Kidney (tissue), 13 donors: ENCODE measurements at regions not wholly inside any gene's neighbourhood (a gene's known extent, or its start where the extent isn't known, plus 50 kb on each side); places are given as distances from the start of the nearest gene placed in this dataset.

Source experiments
- DNase-seq, 5 donors: peaks; one replicate each; pipeline ENCODE4 v3.0.0-alpha.2; 2013 to 2020
- FAIRE-seq: peaks from 2 replicates; lab custom pipeline; 2012; peaks lifted over from hg19 to GRCh38; lab: Jason Lieb, UNC
- H3K27ac ChIP-seq, 2 donors: one replicate each; pipeline ENCODE4 v1.7.0; 2013; ENCODE audit warnings: low read depth in 2 of 2, low read length in 2 of 2, inconsistent platforms in 1 of 2
- H3K27me3 ChIP-seq: one replicate; pipeline ENCODE4 v1.7.1; 2013; ENCODE audit warnings: low read length, inconsistent platforms; ENCODE audit not compliant: control insufficient read depth, insufficient read depth
- H3K36me3 ChIP-seq, 3 donors: one replicate each; pipeline versions ENCODE4 v1.7.0 to v1.7.1; 2013; ENCODE audit warnings: low read length in 3 of 3, control low read depth in 1 of 3, inconsistent platforms in 1 of 3; ENCODE audit not compliant: insufficient read depth in 3 of 3, control insufficient read depth in 2 of 3
- H3K4me1 ChIP-seq, 3 donors: one replicate each; pipeline versions ENCODE4 v1.7.0 to v1.7.1; 2013; ENCODE audit warnings: low read length in 3 of 3, inconsistent platforms in 1 of 3, low read depth in 1 of 3; ENCODE audit not compliant: control insufficient read depth in 2 of 3, insufficient read depth in 2 of 3
- H3K4me3 ChIP-seq, 3 donors: one replicate each; pipeline versions ENCODE4 v1.7.0 to v1.8.1; 2013; ENCODE audit warnings: low read length in 3 of 3, control low read depth in 1 of 3, inconsistent platforms in 1 of 3
- H3K9ac ChIP-seq, 3 donors: one replicate each; pipeline versions ENCODE4 v1.7.0 to v1.7.1; 2013; ENCODE audit warnings: low read length in 3 of 3, control low read depth in 1 of 3, inconsistent platforms in 1 of 3
- H3K9me3 ChIP-seq, 3 donors: one replicate each; pipeline versions ENCODE4 v1.7.0 to v1.7.1; 2013; ENCODE audit warnings: low read length in 3 of 3, control low read depth in 1 of 3, inconsistent platforms in 1 of 3; ENCODE audit not compliant: control insufficient read depth in 2 of 3, insufficient read depth in 1 of 3
- CTCF ChIP-seq: IDR thresholded peaks from 3 replicates; pipeline ENCODE4 v1.5.1; 2012; ENCODE audit warnings: mild to moderate bottlenecking, moderate library complexity, borderline replicate concordance; ENCODE audit not compliant: insufficient read depth; ENCODE audit errors: extremely low read depth
- intact Hi-C: fragments of 100-400 bp; cut with DNase I; formaldehyde crosslinking; loops from one replicate; pipeline ENCODE4 v1.11.1; 2022
- donor health status: control.
- donor health status: control.
- donor health status: control.
- donor health status: control.
- donor health status: control.
- donor health status: DM: yes; HTN: yes; CAD: no.
- donor health status: Normal renal cell carcinoma (clear cell type).

DNA sequence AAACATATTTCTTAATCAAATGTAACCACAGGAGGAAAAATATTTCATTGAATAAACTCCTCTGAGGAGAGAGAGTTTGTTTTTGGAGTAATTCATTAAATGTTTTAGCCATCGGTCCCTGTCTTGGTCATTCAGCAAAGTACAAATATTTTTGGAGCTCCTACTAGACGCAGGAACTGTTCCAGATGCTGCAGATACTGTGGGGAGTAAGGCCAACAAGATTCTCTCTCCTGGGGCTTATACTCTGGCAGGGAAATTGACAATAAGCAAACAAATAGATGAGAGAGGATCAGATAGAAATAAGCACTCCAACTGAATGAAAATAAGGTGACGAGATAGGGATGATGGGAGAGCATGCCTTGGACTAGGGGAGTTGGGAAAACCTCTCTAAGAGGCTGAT, 264.1 kb downstream of the TTC8 start:
- Histone ChIP-seq H3K27ac (no peak overlapping the region), H3K9me3 (peaks cover 0 to 4% (median 0%) of the 10 kb centered on the region in 3 donors), H3K36me3 (no peaks in the 10 kb centered on the region), H3K9ac (no peak overlapping the region), H3K4me3 (no peak overlapping the region), H3K27me3 (no peaks in the 10 kb centered on the region), H3K4me1 (peaks cover 0 to 3% (median 0%) of the 10 kb centered on the region in 3 donors)
- DNase-seq (no peak), FAIRE-seq (no peak)
- no peak for TF ChIP-seq CTCF
- intact Hi-C loops: no loop called here

DNA sequence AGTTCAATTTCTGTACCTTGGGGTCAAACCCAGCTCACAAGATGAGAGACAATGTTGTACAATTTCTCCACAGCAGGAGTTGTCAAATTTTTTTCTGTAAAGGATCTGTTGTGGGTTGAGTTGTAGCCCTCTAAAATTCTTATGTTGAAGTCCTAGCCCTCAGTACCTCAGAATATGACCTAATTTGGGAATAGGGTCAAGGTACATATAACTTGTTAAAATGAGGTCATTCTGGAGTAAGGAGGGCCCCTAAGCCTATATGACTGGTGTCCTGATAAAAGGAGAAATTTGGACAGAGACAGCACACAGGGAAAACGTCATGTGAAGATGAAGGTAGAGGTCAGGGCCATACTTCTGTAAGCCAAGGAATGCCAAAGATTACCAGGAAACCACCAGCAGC, 264.9 kb downstream of the TTC8 start:
- peaks cover 0 to 4% (median 0%) of the 10 kb centered on the region in 3 donors for H3K9me3 ChIP-seq
- intact Hi-C loops: no loop called here
- TF ChIP-seq CTCF: no peak
- H3K27me3 ChIP-seq: no peaks in the 10 kb centered on the region
- FAIRE-seq: no peak
- no peak overlapping the region for H3K9ac ChIP-seq
- no peak overlapping the region for H3K4me3 ChIP-seq
- H3K36me3 ChIP-seq: no peaks in the 10 kb centered on the region
- peaks cover 0 to 3% (median 0%) of the 10 kb centered on the region in 3 donors for H3K4me1 ChIP-seq
- no peak for DNase-seq
- no peak overlapping the region for H3K27ac ChIP-seq

- no peaks in the 10 kb centered on the region for H3K27me3 ChIP-seq
- no peak for FAIRE-seq
- intact Hi-C loops: no loop called here
Observed at GRCh38 chr14:89091781-89092180, 267.3 kb downstream of the TTC8 start.

More at GRCh38 chr14:89091781-89092180, 267.3 kb downstream of the TTC8 start:
- H3K9me3 ChIP-seq: peaks cover 0 to 4% (median 0%) of the 10 kb centered on the region in 3 donors
- no peak overlapping the region for H3K4me3 ChIP-seq
- TF ChIP-seq CTCF: no peak
- H3K9ac ChIP-seq: no peak overlapping the region
- no peaks in the 10 kb centered on the region for H3K36me3 ChIP-seq
- no peak for DNase-seq
- H3K27ac ChIP-seq: no peak overlapping the region
- H3K4me1 ChIP-seq: no peaks in the 10 kb centered on the region
